ENCODE measurements at regions not wholly inside any gene's neighbourhood (a gene's known extent, or its start where the extent isn't known, plus 50 kb on each side); places are given as distances from the start of the nearest gene placed in this dataset.
"Not testable (repeated sequence)": the region's sequence is repeated elsewhere in the genome, so short reads cannot be mapped to it uniquely, and the experiment has no call there.

DNA sequence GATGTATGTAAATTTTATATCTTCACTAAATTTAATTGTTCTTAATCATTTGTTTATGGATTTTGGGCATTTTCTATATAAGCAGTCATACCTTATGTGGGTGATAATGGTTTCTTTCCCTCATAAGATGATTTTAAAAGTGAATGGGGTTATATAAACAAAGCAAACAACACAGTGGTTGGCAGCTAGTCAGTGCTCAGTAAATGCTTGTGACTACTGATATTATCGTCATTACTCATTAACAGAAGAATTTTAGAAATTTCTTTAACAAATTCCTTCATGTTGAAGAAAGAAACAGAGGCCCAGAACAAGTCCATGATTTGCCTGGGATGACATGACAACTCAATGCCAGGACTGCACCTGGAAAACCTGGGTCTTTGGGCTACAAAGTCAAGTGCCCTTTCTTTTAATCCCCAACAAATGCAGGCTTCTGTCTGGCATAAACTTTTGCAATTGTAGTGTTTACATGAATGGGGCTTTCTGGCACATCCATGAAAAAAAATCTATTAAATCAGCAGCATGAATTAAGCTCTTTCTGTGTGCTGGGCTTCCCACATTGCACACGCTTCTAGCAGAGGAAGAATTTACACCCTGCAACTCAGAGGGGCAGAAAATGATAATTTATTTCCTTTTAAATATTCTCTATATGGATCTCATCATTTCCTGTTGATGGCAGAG, 297.3 kb upstream of the PLGLB1 start:
- DNase-seq; H3K4me3 ChIP-seq; H3K36me3 ChIP-seq; H3K27me3 ChIP-seq (ENCODE audit: low read depth); intact Hi-C loops (cut with micrococcal nuclease); H3K4me1 ChIP-seq; H3K9me3 ChIP-seq (replicated peaks); H3K27ac ChIP-seq (replicated peaks): not testable (repeated sequence)

DNA sequence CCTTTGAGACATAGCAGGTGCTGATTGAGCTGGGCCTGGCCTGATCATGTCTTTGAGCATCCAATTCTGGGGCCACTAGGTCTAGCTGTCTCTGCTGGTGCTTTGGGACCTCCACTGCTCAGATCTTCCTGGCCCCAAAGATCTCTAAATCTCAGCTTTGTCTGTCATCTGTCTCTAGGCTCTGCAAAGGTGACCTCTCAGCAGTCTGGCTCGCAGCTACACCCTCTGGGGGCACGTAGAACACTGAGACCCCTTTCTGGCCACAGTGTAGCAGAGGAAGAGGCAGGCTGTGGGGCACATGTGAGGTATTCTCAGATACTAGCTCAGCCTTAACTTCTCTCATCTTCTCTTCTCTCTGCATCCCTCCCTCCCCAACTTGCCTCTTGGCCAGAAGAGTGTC, 298.1 kb upstream of the PLGLB1 start:
- H3K27ac ChIP-seq (replicated peaks); H3K4me1 ChIP-seq; H3K9me3 ChIP-seq (replicated peaks); H3K4me3 ChIP-seq; H3K36me3 ChIP-seq; DNase-seq; H3K27me3 ChIP-seq (ENCODE audit: low read depth); intact Hi-C loops (cut with micrococcal nuclease): not testable (repeated sequence)

DNA sequence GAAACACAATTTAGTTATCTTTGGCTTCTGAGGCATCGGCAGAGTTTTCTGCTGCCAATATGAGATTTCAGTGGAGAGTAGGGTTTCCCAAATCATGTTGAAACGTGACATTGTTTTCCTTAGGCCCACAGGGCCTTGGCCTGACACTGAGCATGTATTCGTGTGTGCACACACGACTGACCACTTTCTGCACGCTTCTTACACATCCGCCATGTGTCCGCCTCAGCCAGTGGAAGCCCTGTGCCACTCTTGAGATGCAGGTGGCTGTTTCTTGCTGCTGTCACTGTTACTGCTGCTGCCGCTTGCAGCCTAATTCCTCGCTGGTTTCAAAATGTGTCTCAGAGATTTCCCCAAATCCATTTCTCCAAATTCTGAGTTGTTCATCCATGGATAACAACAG, 299.6 kb upstream of the PLGLB1 start:
- H3K27ac ChIP-seq (replicated peaks); H3K36me3 ChIP-seq; H3K9me3 ChIP-seq (replicated peaks); H3K27me3 ChIP-seq (ENCODE audit: low read depth); DNase-seq; H3K4me1 ChIP-seq; intact Hi-C loops (cut with micrococcal nuclease); H3K4me3 ChIP-seq: not testable (repeated sequence)

DNA sequence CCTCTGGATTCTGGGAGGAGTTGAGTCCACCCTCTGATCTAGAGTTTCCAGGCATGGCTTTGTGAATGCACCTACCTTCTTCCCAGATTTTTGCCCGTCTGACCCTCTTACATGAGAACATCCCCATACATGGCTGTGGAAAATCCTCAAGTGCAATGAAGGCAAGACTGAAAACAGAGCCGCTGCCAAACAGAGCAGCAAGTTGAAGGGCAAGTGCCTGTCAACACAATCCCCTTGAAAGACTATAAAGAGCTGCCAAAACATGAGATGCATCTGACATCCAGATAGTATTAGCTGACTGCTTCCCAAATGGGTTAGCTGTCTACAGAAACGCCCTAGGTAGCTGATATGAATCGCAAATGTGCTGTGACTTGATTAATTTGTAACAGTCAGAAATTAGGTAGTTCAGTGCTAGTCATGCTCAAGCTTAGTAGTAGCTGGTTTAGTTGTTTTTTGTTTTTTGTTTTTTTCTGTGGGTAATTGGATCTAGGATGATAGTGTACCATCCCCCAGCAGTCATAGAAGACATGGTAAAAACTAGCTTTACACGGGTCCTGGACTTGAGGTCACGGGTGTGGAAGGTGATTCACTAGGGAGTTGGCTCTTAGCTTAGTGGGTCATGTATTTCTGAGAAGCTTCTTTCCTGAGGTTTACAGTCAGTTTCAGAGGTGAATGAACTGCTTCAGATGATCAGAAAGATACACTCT, 302.8 kb upstream of the PLGLB1 start:
- DNase-seq; H3K27me3 ChIP-seq (ENCODE audit: low read depth); H3K36me3 ChIP-seq; H3K4me1 ChIP-seq; H3K27ac ChIP-seq (replicated peaks); intact Hi-C loops (cut with micrococcal nuclease); H3K9me3 ChIP-seq (replicated peaks); H3K4me3 ChIP-seq: not testable (repeated sequence)

DNA sequence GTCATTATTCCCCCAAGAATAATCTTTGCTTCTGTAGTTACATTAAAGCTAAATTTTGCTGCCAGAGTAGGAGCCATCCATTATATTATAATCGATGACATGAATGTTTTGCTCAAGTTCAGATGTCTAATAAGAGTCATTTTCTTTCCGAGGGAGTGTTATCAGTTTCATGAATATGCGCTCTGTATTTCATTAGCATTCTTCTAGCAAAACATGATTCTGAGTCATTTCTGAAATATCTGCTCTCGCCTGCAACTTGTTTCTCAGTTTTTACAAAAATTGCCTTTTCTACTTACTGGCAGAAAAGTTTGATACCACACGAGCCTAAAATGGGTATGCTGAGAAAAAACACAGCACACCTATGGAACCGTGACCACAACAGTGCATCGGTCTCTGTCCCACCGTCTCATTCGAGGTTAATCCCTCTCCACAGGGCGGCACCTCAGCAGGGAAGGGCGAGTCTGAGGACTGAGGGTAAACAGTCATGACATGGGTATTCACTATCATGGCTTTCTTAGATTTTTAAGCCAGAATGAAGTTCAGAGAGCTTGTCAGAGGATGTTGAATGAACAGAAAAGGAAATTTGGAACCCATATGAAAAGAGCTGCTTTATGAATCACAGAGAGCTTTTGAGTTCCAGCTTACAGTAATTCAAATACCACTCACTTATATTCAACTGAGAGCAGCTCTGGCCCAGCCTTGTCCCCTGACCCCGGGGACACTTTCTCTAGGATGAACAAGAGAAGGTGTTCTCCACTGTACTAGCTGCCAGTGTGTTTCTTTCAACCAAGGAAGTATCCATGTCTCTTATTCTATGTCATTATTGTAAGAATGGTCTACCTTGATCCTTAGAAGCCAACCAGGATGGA, 303.6 kb upstream of the PLGLB1 start:
- H3K4me3 ChIP-seq; H3K27me3 ChIP-seq (ENCODE audit: low read depth); H3K9me3 ChIP-seq (replicated peaks); intact Hi-C loops (cut with micrococcal nuclease); H3K36me3 ChIP-seq; H3K27ac ChIP-seq (replicated peaks); H3K4me1 ChIP-seq; DNase-seq: not testable (repeated sequence)

DNA sequence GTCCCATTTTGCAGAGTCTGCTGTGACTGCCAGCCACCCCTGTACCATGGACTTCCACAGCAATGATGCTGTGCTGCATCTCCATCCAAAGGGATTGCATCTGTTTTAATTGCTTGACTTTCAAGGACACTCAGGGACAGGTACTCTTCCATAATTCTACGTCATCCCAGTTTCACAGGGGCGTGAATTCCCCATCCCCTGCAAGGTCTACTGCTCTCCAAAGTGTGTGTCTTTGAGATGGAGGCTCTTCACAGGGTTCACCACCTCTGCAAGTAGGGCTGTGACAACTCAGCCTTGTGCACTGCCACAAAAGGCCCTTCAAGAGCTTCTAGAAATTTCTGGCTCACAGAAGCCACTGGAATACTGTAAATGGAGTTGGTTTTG, 304.3 kb upstream of the PLGLB1 start:
- H3K9me3 ChIP-seq (replicated peaks); H3K27ac ChIP-seq (replicated peaks); DNase-seq; H3K4me3 ChIP-seq; H3K4me1 ChIP-seq; H3K27me3 ChIP-seq (ENCODE audit: low read depth); intact Hi-C loops (cut with micrococcal nuclease); H3K36me3 ChIP-seq: not testable (repeated sequence)

DNA sequence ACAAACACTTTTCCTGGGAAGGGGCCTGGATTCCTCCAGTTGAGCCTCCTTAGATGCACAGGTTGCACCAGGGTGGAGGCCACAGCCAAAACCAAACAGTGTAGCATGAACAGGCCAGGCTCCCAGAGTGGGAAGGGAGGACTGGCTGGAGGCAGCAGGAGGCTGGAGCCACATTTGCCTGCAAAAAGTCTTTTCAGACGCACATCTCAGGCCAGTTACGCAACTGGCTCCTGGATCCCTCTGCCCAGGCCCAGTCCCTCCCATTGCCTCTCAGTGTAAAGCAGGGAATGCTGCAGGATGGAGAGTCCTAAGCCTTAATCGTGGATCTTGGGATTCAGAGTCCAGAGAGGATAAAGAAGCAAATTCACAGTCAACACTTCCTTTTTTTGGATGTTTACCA, 305.1 kb upstream of the PLGLB1 start:
- H3K9me3 ChIP-seq (replicated peaks); DNase-seq; H3K27ac ChIP-seq (replicated peaks); H3K4me3 ChIP-seq; H3K36me3 ChIP-seq; intact Hi-C loops (cut with micrococcal nuclease); H3K27me3 ChIP-seq (ENCODE audit: low read depth); H3K4me1 ChIP-seq: not testable (repeated sequence)

DNA sequence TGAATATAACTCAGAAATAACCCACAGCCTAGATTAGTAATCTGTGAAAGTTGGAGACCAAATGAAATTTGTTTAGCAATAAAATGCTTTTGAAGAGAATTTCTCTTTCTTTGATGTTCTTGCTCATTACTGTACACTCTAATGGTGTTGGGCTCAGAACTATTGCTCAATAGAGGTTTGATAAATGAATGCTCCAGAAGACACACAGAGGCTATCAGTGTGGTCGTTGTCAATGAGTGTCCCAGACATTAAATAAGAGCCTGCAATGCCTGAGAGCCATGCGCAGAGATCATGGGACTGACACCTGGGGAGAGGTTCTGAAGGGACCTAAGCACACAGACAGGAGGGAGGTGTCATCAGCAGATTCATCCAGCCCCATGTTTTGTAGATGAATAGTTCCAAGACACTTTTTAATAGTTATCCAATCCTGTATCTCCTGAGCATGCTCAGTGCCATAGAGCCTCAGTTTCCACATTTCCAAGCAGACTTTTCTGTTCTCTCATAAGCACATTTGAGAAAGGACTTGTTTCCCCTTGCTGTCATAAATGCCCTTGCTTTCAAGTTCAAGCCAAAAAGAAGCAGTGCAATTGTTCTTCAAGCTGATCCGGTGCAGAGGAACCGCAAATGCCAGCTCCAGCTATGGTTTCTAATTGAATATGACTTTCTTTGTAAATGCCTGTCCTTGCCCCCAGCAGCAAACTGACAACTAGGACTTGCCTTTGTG, 306.2 kb upstream of the PLGLB1 start:
- H3K27ac ChIP-seq (replicated peaks); H3K27me3 ChIP-seq (ENCODE audit: low read depth); H3K36me3 ChIP-seq; DNase-seq; H3K9me3 ChIP-seq (replicated peaks); H3K4me1 ChIP-seq; H3K4me3 ChIP-seq; intact Hi-C loops (cut with micrococcal nuclease): not testable (repeated sequence)

DNA sequence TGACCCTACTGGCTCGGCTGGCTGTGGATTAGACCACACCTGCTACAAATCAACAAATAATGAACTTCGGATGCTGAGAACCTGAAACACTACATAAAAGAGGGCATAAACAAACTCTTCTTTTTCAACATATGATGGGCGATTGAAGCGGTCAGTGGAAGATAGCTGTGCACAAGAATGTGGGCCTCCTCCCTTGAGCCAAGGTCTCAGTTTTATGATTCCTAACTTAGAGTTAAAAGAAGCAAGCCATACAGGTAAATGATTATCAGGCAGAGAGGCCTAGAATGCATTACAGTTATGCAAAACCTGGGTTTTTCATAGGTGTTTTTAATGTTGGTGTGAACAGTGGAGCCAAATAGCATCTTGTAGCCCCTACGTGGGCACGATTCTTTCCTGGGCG, 307.9 kb upstream of the PLGLB1 start:
- H3K36me3 ChIP-seq; H3K27me3 ChIP-seq (ENCODE audit: low read depth); H3K9me3 ChIP-seq (replicated peaks); H3K4me3 ChIP-seq; H3K27ac ChIP-seq (replicated peaks); intact Hi-C loops (cut with micrococcal nuclease); DNase-seq; H3K4me1 ChIP-seq: not testable (repeated sequence)

DNA sequence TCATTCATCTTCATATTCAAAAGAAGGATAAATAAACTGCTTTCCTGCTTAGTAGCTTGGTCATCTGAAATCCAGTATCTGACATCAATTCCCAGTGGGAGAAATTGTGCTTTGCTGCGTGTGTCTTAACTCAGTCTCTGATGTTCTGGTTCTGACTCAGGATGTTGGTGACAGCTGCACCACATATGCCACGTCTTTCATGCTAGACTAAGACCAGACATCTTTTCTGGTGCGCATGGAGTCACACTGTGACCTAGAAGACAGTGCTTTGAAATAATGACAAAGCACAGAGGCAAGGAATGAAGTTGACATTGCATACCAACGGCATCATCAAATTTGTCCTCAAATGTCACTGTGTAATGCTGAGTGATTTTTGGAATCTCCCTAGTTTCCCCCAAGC, 308.8 kb upstream of the PLGLB1 start:
- H3K4me1 ChIP-seq; H3K9me3 ChIP-seq (replicated peaks); H3K27me3 ChIP-seq (ENCODE audit: low read depth); H3K4me3 ChIP-seq; intact Hi-C loops (cut with micrococcal nuclease); DNase-seq; H3K36me3 ChIP-seq; H3K27ac ChIP-seq (replicated peaks): not testable (repeated sequence)

DNA sequence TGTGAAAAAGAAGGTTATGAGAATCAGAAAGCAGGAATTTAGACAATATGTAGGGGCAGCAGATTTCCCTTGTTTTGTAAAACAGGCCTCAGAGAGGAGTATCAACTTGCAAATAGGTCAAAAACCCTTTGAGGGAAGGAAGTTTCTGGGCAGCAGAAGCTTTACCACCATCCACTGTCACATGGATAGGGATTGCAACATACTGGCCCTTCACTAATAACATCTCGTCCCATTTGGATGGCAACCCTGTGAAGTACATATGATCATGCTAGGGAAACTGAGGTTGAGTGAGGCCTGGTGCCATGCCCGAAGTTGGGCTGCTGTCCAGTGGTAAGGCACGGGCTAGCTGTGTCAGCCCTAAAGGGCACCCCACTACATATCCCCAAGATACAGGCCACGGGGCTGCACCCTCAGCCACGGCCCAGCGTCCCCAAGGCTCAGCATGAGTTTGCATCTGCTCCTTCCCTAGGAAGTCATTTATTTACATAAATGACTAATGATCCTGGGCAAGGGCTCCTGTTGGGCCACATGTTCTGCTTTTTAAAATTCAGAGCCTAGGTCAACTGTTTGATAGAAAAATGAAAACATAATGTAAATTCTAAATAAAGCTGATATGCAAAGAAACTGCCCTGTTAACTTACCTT, 310.4 kb upstream of the PLGLB1 start:
- H3K36me3 ChIP-seq; H3K27ac ChIP-seq (replicated peaks); DNase-seq; intact Hi-C loops (cut with micrococcal nuclease); H3K4me1 ChIP-seq; H3K9me3 ChIP-seq (replicated peaks); H3K27me3 ChIP-seq (ENCODE audit: low read depth); H3K4me3 ChIP-seq: not testable (repeated sequence)

DNA sequence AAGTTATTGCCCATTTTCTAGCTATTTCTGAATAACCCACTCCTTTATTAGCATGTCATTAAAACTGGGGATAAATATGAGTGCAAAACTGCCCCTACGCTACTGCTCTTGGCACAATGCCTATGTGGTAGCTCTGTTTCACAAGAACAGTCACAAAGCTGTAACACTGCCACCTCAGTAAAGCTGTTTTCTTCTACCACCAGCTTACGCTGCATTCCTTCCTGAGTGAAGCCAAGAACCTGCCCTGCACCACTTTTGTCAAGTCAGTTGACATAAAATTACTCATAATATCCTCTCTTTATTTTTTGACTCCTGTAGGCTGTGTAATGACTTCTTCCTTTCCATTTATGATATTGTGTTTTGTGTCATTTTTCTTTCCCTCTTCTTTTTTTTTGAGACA, 313.2 kb upstream of the PLGLB1 start:
- H3K4me1 ChIP-seq; H3K9me3 ChIP-seq (replicated peaks); H3K27me3 ChIP-seq (ENCODE audit: low read depth); H3K27ac ChIP-seq (replicated peaks); intact Hi-C loops (cut with micrococcal nuclease); H3K36me3 ChIP-seq; DNase-seq; H3K4me3 ChIP-seq: not testable (repeated sequence)

DNA sequence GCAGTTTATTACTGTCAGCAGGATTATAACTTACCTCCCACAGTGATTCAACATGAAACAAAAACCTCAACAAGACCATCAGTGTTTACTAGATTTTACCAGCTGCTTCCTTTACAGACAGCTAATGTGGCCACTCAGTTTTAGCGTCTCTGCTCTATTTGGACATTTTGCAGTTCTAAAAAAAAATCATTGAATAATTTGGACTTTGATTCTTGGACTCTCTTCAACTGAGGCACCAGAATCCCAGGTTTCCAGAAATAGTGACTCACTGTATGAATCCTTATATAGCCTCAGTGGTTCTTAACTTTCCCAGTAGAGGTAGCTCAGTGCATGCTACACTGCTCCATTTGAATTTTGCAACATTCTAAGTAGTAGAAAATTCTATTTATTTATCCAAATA, 317.4 kb upstream of the PLGLB1 start:
- H3K36me3 ChIP-seq; DNase-seq; H3K4me1 ChIP-seq; intact Hi-C loops (cut with micrococcal nuclease); H3K9me3 ChIP-seq (replicated peaks); H3K27ac ChIP-seq (replicated peaks); H3K4me3 ChIP-seq; H3K27me3 ChIP-seq (ENCODE audit: low read depth): not testable (repeated sequence)

All from left ventricle myocardium inferior (tissue), 1 donor.